ENCODE measurements at regions not wholly inside any gene's neighbourhood (a gene's known extent, or its start where the extent isn't known, plus 50 kb on each side); places are given as distances from the start of the nearest gene placed in this dataset.

GRCh38 chr3:13227315-13228165 is 154.3 kb upstream of the IQSEC1 start:
- TF ChIP-seq EZH2 (IDR thresholded peaks at IDR 0.05; ENCODE audit: insufficient read depth, poor library complexity, severe bottlenecking), result no peak
- TF ChIP-seq EZH2phosphoT487 (IDR thresholded peaks at IDR 0.05; ENCODE audit: insufficient read depth, low read depth), result no peak
